HepG2 (cell line): ENCODE measurements at regions not wholly inside any gene's neighbourhood (a gene's known extent, or its start where the extent isn't known, plus 50 kb on each side); places are given as distances from the start of the nearest gene placed in this dataset.

Experiments
- NFAT5 ChIP-seq: sonication (generic); formaldehyde crosslinking; IDR thresholded peaks from 2 replicates; pipeline ENCODE4 v1.4.0; 2020; ENCODE audit warnings: missing genetic modification reagents
- NFE2 ChIP-seq: sonication (generic); formaldehyde crosslinking; IDR thresholded peaks from 2 replicates; pipeline ENCODE4 v1.4.0; 2020; ENCODE audit warnings: missing genetic modification reagents
- ZNF180 ChIP-seq: sonication (generic); formaldehyde crosslinking; IDR thresholded peaks from 2 replicates; pipeline ENCODE4 v1.4.0; 2020; ENCODE audit warnings: low read depth, missing genetic modification reagents, borderline replicate concordance
- ZNF30 ChIP-seq: sonication (generic); formaldehyde crosslinking; IDR thresholded peaks from 2 replicates; pipeline ENCODE4 v1.5.0; 2020; ENCODE audit warnings: mild to moderate bottlenecking, missing genetic modification reagents
- ZNF572 ChIP-seq: sonication (generic); formaldehyde crosslinking; IDR thresholded peaks from 2 replicates; pipeline ENCODE4 v1.5.1; 2020; ENCODE audit warnings: mild to moderate bottlenecking, missing genetic modification reagents
- TF ChIP-seq, protein P1 (sequence below): sonication (generic); formaldehyde crosslinking; IDR thresholded peaks from 2 replicates; pipeline ENCODE4 v1.9.0; 2022; ENCODE audit warnings: low read depth, missing genetic modification reagents
- TF ChIP-seq, protein P2 (sequence below): sonication (generic); formaldehyde crosslinking; IDR thresholded peaks from 2 replicates; pipeline ENCODE4 v1.5.0; 2020; ENCODE audit warnings: missing genetic modification reagents

GRCh38 chr4:1517592-1518411 is 111.6 kb upstream of the NKX1-1 start (continued):
- TF ChIP-seq, protein P1, sequence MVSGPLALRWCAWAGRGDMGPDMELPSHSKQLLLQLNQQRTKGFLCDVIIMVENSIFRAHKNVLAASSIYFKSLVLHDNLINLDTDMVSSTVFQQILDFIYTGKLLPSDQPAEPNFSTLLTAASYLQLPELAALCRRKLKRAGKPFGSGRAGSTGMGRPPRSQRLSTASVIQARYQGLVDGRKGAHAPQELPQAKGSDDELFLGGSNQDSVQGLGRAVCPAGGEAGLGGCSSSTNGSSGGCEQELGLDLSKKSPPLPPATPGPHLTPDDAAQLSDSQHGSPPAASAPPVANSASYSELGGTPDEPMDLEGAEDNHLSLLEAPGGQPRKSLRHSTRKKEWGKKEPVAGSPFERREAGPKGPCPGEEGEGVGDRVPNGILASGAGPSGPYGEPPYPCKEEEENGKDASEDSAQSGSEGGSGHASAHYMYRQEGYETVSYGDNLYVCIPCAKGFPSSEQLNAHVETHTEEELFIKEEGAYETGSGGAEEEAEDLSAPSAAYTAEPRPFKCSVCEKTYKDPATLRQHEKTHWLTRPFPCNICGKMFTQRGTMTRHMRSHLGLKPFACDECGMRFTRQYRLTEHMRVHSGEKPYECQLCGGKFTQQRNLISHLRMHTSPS (CRISPR knock-in tag): no peak
- no peak for TF ChIP-seq NFE2 (CRISPR knock-in tag)
- TF ChIP-seq ZNF30: no peak
- no peak for TF ChIP-seq ZNF572 (CRISPR knock-in tag)
- TF ChIP-seq, protein P2, sequence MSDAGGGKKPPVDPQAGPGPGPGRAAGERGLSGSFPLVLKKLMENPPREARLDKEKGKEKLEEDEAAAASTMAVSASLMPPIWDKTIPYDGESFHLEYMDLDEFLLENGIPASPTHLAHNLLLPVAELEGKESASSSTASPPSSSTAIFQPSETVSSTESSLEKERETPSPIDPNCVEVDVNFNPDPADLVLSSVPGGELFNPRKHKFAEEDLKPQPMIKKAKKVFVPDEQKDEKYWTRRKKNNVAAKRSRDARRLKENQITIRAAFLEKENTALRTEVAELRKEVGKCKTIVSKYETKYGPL (CRISPR knock-in tag): no peak
- TF ChIP-seq ZNF180 (CRISPR knock-in tag): no peak
- TF ChIP-seq NFAT5 (CRISPR knock-in tag): no peak
